ENCODE measurements at regions not wholly inside any gene's neighbourhood (a gene's known extent, or its start where the extent isn't known, plus 50 kb on each side); places are given as distances from the start of the nearest gene placed in this dataset.

GRCh38 chrX:109858602-109859341 lies 125.7 kb upstream of the ACSL4 start:
- Histone ChIP-seq H3K27ac (ENCODE audit: low read depth in 2 of 2, low read length in 2 of 2) (no peak overlapping the region), H3K4me3 (ENCODE audit: low read length in 3 of 3) (no peak overlapping the region), H3K36me3 (ENCODE audit: control insufficient read depth in 2 of 3, insufficient read depth in 3 of 3, low read length in 3 of 3) (no peaks in the 10 kb centered on the region), H3K4me1 (ENCODE audit: control insufficient read depth in 2 of 3, insufficient read depth in 2 of 3, low read depth in 1 of 3, low read length in 3 of 3) (no peaks in the 10 kb centered on the region), H3K27me3 (ENCODE audit: control insufficient read depth, insufficient read depth, low read length) (no peaks in the 10 kb centered on the region), H3K9ac (ENCODE audit: low read length in 3 of 3) (no peak overlapping the region), H3K9me3 (ENCODE audit: control insufficient read depth in 2 of 3, insufficient read depth in 1 of 3, low read length in 3 of 3) (no peaks in the 10 kb centered on the region)
- DNase-seq (no peak), FAIRE-seq (no peak)
- intact Hi-C loops (cut with DNase I) = no loop called here
- TF ChIP-seq CTCF (IDR thresholded peaks at IDR 0.05; ENCODE audit: borderline replicate concordance, extremely low read depth, insufficient read depth) = no peak

GRCh38 chrX:109859651-109860050 lies 126.6 kb upstream of the ACSL4 start:
- FAIRE-seq (no peak), DNase-seq (no peak)
- H3K9ac ChIP-seq (ENCODE audit: low read length in 3 of 3) = no peak overlapping the region
- no peaks in the 10 kb centered on the region for H3K27me3 ChIP-seq (ENCODE audit: control insufficient read depth, insufficient read depth, low read length)
- intact Hi-C loops (cut with DNase I) = no loop called here
- no peaks in the 10 kb centered on the region for H3K9me3 ChIP-seq (ENCODE audit: control insufficient read depth in 2 of 3, insufficient read depth in 1 of 3, low read length in 3 of 3)
- H3K36me3 ChIP-seq (ENCODE audit: control insufficient read depth in 2 of 3, insufficient read depth in 3 of 3, low read length in 3 of 3) = no peaks in the 10 kb centered on the region
- H3K4me1 ChIP-seq (ENCODE audit: control insufficient read depth in 2 of 3, insufficient read depth in 2 of 3, low read depth in 1 of 3, low read length in 3 of 3) = no peaks in the 10 kb centered on the region
- TF ChIP-seq CTCF (IDR thresholded peaks at IDR 0.05; ENCODE audit: borderline replicate concordance, extremely low read depth, insufficient read depth) = no peak
- H3K27ac ChIP-seq (ENCODE audit: low read depth in 2 of 2, low read length in 2 of 2) = no peak overlapping the region
- H3K4me3 ChIP-seq (ENCODE audit: low read length in 3 of 3) = no peak overlapping the region

GRCh38 chrX:109862433-109862832 lies 129.4 kb upstream of the ACSL4 start:
- Histone ChIP-seq H3K9ac (ENCODE audit: low read length in 3 of 3) (no peak overlapping the region), H3K4me1 (ENCODE audit: control insufficient read depth in 2 of 3, insufficient read depth in 2 of 3, low read depth in 1 of 3, low read length in 3 of 3) (no peaks in the 10 kb centered on the region), H3K9me3 (ENCODE audit: control insufficient read depth in 2 of 3, insufficient read depth in 1 of 3, low read length in 3 of 3) (no peaks in the 10 kb centered on the region), H3K27ac (ENCODE audit: low read depth in 2 of 2, low read length in 2 of 2) (no peak overlapping the region), H3K36me3 (ENCODE audit: control insufficient read depth in 2 of 3, insufficient read depth in 3 of 3, low read length in 3 of 3) (no peaks in the 10 kb centered on the region), H3K27me3 (ENCODE audit: control insufficient read depth, insufficient read depth, low read length) (no peaks in the 10 kb centered on the region), H3K4me3 (ENCODE audit: low read length in 3 of 3) (no peak overlapping the region)
- TF ChIP-seq CTCF (IDR thresholded peaks at IDR 0.05; ENCODE audit: borderline replicate concordance, extremely low read depth, insufficient read depth) = no peak
- intact Hi-C loops (cut with DNase I) = no loop called here
- DNase-seq = no peak
- FAIRE-seq = no peak

- Histone ChIP-seq H3K9me3 (ENCODE audit: control insufficient read depth in 2 of 3, insufficient read depth in 1 of 3, low read length in 3 of 3) (no peaks in the 10 kb centered on the region), H3K4me3 (ENCODE audit: low read length in 3 of 3) (no peak overlapping the region), H3K36me3 (ENCODE audit: control insufficient read depth in 2 of 3, insufficient read depth in 3 of 3, low read length in 3 of 3) (no peaks in the 10 kb centered on the region), H3K9ac (ENCODE audit: low read length in 3 of 3) (no peak overlapping the region), H3K27me3 (ENCODE audit: control insufficient read depth, insufficient read depth, low read length) (no peaks in the 10 kb centered on the region), H3K27ac (ENCODE audit: low read depth in 2 of 2, low read length in 2 of 2) (no peak overlapping the region), H3K4me1 (ENCODE audit: control insufficient read depth in 2 of 3, insufficient read depth in 2 of 3, low read depth in 1 of 3, low read length in 3 of 3) (no peaks in the 10 kb centered on the region)
- DNase-seq (no peak), FAIRE-seq (no peak)
- TF ChIP-seq CTCF (IDR thresholded peaks at IDR 0.05; ENCODE audit: borderline replicate concordance, extremely low read depth, insufficient read depth) = no peak
- intact Hi-C loops (cut with DNase I) = no loop called here
These were observed 130.8 kb upstream of the ACSL4 start for GRCh38 chrX:109863811-109864210.
